WTC11 (cell line): ENCODE measurements at regions not wholly inside any gene's neighbourhood (a gene's known extent, or its start where the extent isn't known, plus 50 kb on each side); places are given as distances from the start of the nearest gene placed in this dataset.

Experiments
- ATAC-seq: fragments of 200-7000 bp; cut with Tn5 transposase; 2 replicates; pipeline ENCODE4 v1.10.0; 2021; ENCODE audit warnings: mild to moderate bottlenecking, moderate library complexity
- CTCF ChIA-PET: fragments of 300-600 bp; sonication (Branson Sonifier 250); formaldehyde crosslinking; loops from one replicate; lab custom pipeline; 2021; ENCODE audit warnings: antibody characterized with exemption; lab: Charles Lee
- POLR2A ChIA-PET: fragments of 350-600 bp; sonication (Branson Sonifier 250); formaldehyde crosslinking; loops from one replicate; lab custom pipeline; 2021; ENCODE audit warnings: antibody characterized with exemption; lab: Charles Lee
- DNase-seq: peaks from one replicate; pipeline ENCODE4 v3.0.0; 2021; ENCODE audit warnings: low spot score
- H3K27ac Mint-ChIP-seq: 2 replicates; pipeline ENCODE4 v1.8.0; 2021; ENCODE audit warnings: mixed read lengths
- H3K27me3 Mint-ChIP-seq: 2 replicates; pipeline ENCODE4 v1.8.0; 2021; ENCODE audit warnings: low read depth, mild to moderate bottlenecking, moderate library complexity, mixed read lengths
- H3K36me3 Mint-ChIP-seq: 2 replicates; pipeline ENCODE4 v1.8.0; 2021; ENCODE audit warnings: mixed read lengths
- H3K4me1 Mint-ChIP-seq: 2 replicates; pipeline ENCODE4 v1.8.0; 2022; ENCODE audit warnings: mixed read lengths
- H3K4me3 Mint-ChIP-seq: 2 replicates; pipeline ENCODE4 v1.8.0; 2021; ENCODE audit warnings: mild to moderate bottlenecking, moderate library complexity, mixed read lengths
- H3K9me3 Mint-ChIP-seq: 2 replicates; pipeline ENCODE4 v1.8.0; 2021; ENCODE audit warnings: mixed read lengths
- CBFB ChIP-seq: sonication (generic); formaldehyde crosslinking; IDR thresholded peaks from 2 replicates; pipeline ENCODE4 v1.8.1; 2022; ENCODE audit warnings: mild to moderate bottlenecking, low read depth, missing genetic modification reagents
- ETV6 ChIP-seq: sonication (generic); formaldehyde crosslinking; IDR thresholded peaks from 2 replicates; pipeline ENCODE4 v1.8.1; 2022; ENCODE audit warnings: mild to moderate bottlenecking, missing genetic modification reagents
- HMGA2 ChIP-seq: fragments of 250-450 bp; sonication (Bioruptor Pico); IDR thresholded peaks from 2 replicates; pipeline ENCODE4 v1.4.0; 2021; ENCODE audit warnings: mild to moderate bottlenecking, moderate library complexity
- KAT7 ChIP-seq: sonication (generic); formaldehyde crosslinking; IDR thresholded peaks from 2 replicates; pipeline ENCODE4 v1.8.1; 2023; ENCODE audit warnings: missing genetic modification reagents, mild to moderate bottlenecking, borderline replicate concordance
- NR2C2 ChIP-seq: sonication (generic); formaldehyde crosslinking; IDR thresholded peaks from 2 replicates; pipeline ENCODE4 v1.8.0; 2022; ENCODE audit warnings: mild to moderate bottlenecking, missing genetic modification reagents
- SMAD4 ChIP-seq: sonication (generic); formaldehyde crosslinking; IDR thresholded peaks from 2 replicates; pipeline ENCODE4 v1.8.0; 2022; ENCODE audit warnings: mild to moderate bottlenecking, missing genetic modification reagents
- TCF7 ChIP-seq: sonication (generic); formaldehyde crosslinking; IDR thresholded peaks from 2 replicates; pipeline ENCODE4 v1.8.0; 2022; ENCODE audit warnings: mild to moderate bottlenecking, low read depth, missing genetic modification reagents, moderate library complexity
- ZBTB21 ChIP-seq: sonication (generic); formaldehyde crosslinking; IDR thresholded peaks from 2 replicates; pipeline ENCODE4 v1.8.1; 2023; ENCODE audit warnings: mild to moderate bottlenecking, missing genetic modification reagents, borderline replicate concordance
- TF ChIP-seq, protein P1 (sequence below): fragments of 250-450 bp; sonication (Bioruptor Pico); IDR thresholded peaks from 2 replicates; pipeline ENCODE4 v1.9.0; 2021; ENCODE audit warnings: mild to moderate bottlenecking
- TF ChIP-seq, protein P2 (sequence below): sonication (generic); formaldehyde crosslinking; IDR thresholded peaks from 2 replicates; pipeline ENCODE4 v1.8.1; 2022; ENCODE audit warnings: low read depth, mild to moderate bottlenecking, moderate library complexity, missing genetic modification reagents, borderline replicate concordance
- TF ChIP-seq, protein P3 (sequence below): sonication (generic); formaldehyde crosslinking; IDR thresholded peaks from 2 replicates; pipeline ENCODE4 v1.8.1; 2022; ENCODE audit warnings: missing genetic modification reagents, borderline replicate concordance
- TF ChIP-seq, protein P4 (sequence below): sonication (generic); formaldehyde crosslinking; IDR thresholded peaks from 2 replicates; pipeline ENCODE4 v1.8.1; 2023; ENCODE audit warnings: mild to moderate bottlenecking, missing genetic modification reagents
- TF ChIP-seq, protein P5 (sequence below): sonication (generic); formaldehyde crosslinking; conservative IDR thresholded peaks from 2 replicates; pipeline ENCODE4 v1.8.1; 2023; ENCODE audit warnings: mild to moderate bottlenecking, low read depth, missing genetic modification reagents, moderate library complexity
- TF ChIP-seq, protein P6 (sequence below): sonication (generic); formaldehyde crosslinking; IDR thresholded peaks from 2 replicates; pipeline ENCODE4 v1.8.0; 2023; ENCODE audit warnings: missing genetic modification reagents
- TF ChIP-seq, protein P7 (sequence below): sonication (generic); formaldehyde crosslinking; IDR thresholded peaks from 2 replicates; pipeline ENCODE4 v1.8.0; 2022; ENCODE audit warnings: mild to moderate bottlenecking, missing genetic modification reagents
- TF ChIP-seq, protein P8 (sequence below): sonication (generic); formaldehyde crosslinking; IDR thresholded peaks from 2 replicates; pipeline ENCODE4 v1.8.1; 2023; ENCODE audit warnings: mild to moderate bottlenecking, missing genetic modification reagents, borderline replicate concordance
- TF ChIP-seq, protein P9 (sequence below): sonication (generic); formaldehyde crosslinking; IDR thresholded peaks from 2 replicates; pipeline ENCODE4 v1.8.0; 2023; ENCODE audit warnings: mild to moderate bottlenecking, missing genetic modification reagents

DNA sequence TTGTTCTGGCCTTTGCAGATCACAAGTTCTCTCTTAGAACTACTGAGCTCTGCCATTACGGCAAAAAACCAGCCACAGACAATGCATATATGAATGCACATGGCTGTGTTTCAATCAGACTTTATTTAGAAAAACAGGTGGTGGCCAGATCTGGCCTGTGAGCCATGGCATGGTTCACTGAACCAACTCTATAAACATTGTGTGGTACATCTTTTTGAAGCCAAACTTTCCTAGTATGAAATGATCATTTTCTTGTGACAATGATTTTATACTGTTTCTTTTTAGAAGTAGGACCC, 65.9 kb upstream of the AMZ2 start:
- Mint-ChIP-seq H3K36me3 (no peaks in the 10 kb centered on the region), H3K27me3 (no peaks in the 10 kb centered on the region; the same call in 1 of the 2 replicates), H3K4me3 (no peak overlapping the region), H3K4me1 (peaks cover 13% of the 10 kb centered on the region), H3K9me3 (no peaks in the 10 kb centered on the region), H3K27ac (no peak overlapping the region)
- POLR2A ChIA-PET: interaction anchor here (0.8 kb wide), 1 partner anchor 129 kb away, joined by 3 read pairs; no protein-coding TSS in a partner anchor
- DNase-seq: no peak
- CTCF ChIA-PET: interaction anchor here (1.2 to 4.4 kb wide), 3 partner anchors 9 to 23 kb away, joined by 6 to 33 read pairs (median 7); no protein-coding TSS in a partner anchor
- no peak for ATAC-seq
- TF ChIP-seq, protein P1, sequence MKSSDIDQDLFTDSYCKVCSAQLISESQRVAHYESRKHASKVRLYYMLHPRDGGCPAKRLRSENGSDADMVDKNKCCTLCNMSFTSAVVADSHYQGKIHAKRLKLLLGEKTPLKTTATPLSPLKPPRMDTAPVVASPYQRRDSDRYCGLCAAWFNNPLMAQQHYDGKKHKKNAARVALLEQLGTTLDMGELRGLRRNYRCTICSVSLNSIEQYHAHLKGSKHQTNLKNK (CRISPR knock-in tag): no peak
- TF ChIP-seq, protein P2, sequence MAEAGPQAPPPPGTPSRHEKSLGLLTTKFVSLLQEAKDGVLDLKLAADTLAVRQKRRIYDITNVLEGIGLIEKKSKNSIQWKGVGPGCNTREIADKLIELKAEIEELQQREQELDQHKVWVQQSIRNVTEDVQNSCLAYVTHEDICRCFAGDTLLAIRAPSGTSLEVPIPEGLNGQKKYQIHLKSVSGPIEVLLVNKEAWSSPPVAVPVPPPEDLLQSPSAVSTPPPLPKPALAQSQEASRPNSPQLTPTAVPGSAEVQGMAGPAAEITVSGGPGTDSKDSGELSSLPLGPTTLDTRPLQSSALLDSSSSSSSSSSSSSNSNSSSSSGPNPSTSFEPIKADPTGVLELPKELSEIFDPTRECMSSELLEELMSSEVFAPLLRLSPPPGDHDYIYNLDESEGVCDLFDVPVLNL (CRISPR knock-in tag): no peak
- no peak for TF ChIP-seq ETV6 (CRISPR knock-in tag)
- no peak for TF ChIP-seq HMGA2 (CRISPR knock-in tag)
- TF ChIP-seq KAT7 (CRISPR knock-in tag): no peak
- TF ChIP-seq, protein P3, sequence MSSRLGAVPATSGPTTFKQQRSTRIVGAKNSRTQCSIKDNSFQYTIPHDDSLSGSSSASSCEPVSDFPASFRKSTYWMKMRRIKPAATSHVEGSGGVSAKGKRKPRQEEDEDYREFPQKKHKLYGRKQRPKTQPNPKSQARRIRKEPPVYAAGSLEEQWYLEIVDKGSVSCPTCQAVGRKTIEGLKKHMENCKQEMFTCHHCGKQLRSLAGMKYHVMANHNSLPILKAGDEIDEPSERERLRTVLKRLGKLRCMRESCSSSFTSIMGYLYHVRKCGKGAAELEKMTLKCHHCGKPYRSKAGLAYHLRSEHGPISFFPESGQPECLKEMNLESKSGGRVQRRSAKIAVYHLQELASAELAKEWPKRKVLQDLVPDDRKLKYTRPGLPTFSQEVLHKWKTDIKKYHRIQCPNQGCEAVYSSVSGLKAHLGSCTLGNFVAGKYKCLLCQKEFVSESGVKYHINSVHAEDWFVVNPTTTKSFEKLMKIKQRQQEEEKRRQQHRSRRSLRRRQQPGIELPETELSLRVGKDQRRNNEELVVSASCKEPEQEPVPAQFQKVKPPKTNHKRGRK (CRISPR knock-in tag): no peak
- TF ChIP-seq, protein P4, sequence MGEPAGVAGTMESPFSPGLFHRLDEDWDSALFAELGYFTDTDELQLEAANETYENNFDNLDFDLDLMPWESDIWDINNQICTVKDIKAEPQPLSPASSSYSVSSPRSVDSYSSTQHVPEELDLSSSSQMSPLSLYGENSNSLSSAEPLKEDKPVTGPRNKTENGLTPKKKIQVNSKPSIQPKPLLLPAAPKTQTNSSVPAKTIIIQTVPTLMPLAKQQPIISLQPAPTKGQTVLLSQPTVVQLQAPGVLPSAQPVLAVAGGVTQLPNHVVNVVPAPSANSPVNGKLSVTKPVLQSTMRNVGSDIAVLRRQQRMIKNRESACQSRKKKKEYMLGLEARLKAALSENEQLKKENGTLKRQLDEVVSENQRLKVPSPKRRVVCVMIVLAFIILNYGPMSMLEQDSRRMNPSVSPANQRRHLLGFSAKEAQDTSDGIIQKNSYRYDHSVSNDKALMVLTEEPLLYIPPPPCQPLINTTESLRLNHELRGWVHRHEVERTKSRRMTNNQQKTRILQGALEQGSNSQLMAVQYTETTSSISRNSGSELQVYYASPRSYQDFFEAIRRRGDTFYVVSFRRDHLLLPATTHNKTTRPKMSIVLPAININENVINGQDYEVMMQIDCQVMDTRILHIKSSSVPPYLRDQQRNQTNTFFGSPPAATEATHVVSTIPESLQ (CRISPR knock-in tag): no peak
- no peak for TF ChIP-seq ZBTB21 (CRISPR knock-in tag)
- TF ChIP-seq SMAD4 (CRISPR knock-in tag): no peak
- TF ChIP-seq, protein P5, sequence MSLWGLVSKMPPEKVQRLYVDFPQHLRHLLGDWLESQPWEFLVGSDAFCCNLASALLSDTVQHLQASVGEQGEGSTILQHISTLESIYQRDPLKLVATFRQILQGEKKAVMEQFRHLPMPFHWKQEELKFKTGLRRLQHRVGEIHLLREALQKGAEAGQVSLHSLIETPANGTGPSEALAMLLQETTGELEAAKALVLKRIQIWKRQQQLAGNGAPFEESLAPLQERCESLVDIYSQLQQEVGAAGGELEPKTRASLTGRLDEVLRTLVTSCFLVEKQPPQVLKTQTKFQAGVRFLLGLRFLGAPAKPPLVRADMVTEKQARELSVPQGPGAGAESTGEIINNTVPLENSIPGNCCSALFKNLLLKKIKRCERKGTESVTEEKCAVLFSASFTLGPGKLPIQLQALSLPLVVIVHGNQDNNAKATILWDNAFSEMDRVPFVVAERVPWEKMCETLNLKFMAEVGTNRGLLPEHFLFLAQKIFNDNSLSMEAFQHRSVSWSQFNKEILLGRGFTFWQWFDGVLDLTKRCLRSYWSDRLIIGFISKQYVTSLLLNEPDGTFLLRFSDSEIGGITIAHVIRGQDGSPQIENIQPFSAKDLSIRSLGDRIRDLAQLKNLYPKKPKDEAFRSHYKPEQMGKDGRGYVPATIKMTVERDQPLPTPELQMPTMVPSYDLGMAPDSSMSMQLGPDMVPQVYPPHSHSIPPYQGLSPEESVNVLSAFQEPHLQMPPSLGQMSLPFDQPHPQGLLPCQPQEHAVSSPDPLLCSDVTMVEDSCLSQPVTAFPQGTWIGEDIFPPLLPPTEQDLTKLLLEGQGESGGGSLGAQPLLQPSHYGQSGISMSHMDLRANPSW (CRISPR knock-in tag): no peak
- no peak for TF ChIP-seq TCF7 (CRISPR knock-in tag)
- TF ChIP-seq, protein P6, sequence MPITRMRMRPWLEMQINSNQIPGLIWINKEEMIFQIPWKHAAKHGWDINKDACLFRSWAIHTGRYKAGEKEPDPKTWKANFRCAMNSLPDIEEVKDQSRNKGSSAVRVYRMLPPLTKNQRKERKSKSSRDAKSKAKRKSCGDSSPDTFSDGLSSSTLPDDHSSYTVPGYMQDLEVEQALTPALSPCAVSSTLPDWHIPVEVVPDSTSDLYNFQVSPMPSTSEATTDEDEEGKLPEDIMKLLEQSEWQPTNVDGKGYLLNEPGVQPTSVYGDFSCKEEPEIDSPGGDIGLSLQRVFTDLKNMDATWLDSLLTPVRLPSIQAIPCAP (CRISPR knock-in tag): no peak
- no peak for TF ChIP-seq CBFB (CRISPR knock-in tag)

DNA sequence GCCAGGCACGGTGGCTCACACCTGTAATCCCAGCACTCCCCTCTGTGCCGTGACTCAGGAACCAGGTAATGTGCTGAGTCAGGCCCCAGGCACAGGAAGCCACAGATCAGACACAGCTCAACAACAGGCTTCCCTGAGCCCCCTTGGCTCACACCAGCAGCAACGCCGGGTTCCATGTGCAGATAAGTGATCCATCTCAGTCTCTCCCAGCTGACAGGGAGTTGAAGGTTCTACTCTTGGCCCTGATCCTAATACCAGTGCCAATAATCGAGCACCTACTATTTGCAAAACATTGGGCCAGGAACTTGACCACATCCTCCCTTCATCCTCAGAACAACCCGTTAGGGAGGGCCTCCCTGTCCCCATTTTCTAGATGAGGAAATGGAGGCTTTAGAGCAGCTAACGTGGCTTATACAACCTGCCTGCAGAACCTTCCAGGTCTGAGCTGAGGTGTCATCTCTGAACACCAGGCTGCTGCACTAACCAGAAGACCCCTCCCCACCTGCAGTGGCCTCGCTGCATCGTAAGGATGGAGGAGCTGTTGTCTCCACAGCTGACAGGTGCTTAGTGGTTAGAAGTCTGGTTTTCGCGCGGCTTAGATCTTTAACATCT, 64.8 kb upstream of the AMZ2 start:
- Mint-ChIP-seq H3K9me3 (no peaks in the 10 kb centered on the region), H3K27ac (no peak overlapping the region), H3K27me3 (no peaks in the 10 kb centered on the region; the same call in 1 of the 2 replicates), H3K4me3 (no peak overlapping the region), H3K4me1 (peaks cover 13% of the 10 kb centered on the region), H3K36me3 (no peaks in the 10 kb centered on the region)
- peak; percentile 84 for ATAC-seq
- ChIA-PET POLR2A (interaction anchor here (1.5 kb wide), 1 partner anchor 14 kb away, joined by 5 read pairs; no protein-coding TSS in a partner anchor), CTCF (interaction anchor here (0.8 to 4.4 kb wide), 5 partner anchors 10 to 22 kb away, joined by 3 to 33 read pairs (median 6); no protein-coding TSS in a partner anchor)
- no peak for DNase-seq
- TF ChIP-seq, protein P7, sequence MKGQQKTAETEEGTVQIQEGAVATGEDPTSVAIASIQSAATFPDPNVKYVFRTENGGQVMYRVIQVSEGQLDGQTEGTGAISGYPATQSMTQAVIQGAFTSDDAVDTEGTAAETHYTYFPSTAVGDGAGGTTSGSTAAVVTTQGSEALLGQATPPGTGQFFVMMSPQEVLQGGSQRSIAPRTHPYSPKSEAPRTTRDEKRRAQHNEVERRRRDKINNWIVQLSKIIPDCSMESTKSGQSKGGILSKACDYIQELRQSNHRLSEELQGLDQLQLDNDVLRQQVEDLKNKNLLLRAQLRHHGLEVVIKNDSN (CRISPR knock-in tag): no peak
- TF ChIP-seq NR2C2 (CRISPR knock-in tag): no peak
- TF ChIP-seq, protein P8, sequence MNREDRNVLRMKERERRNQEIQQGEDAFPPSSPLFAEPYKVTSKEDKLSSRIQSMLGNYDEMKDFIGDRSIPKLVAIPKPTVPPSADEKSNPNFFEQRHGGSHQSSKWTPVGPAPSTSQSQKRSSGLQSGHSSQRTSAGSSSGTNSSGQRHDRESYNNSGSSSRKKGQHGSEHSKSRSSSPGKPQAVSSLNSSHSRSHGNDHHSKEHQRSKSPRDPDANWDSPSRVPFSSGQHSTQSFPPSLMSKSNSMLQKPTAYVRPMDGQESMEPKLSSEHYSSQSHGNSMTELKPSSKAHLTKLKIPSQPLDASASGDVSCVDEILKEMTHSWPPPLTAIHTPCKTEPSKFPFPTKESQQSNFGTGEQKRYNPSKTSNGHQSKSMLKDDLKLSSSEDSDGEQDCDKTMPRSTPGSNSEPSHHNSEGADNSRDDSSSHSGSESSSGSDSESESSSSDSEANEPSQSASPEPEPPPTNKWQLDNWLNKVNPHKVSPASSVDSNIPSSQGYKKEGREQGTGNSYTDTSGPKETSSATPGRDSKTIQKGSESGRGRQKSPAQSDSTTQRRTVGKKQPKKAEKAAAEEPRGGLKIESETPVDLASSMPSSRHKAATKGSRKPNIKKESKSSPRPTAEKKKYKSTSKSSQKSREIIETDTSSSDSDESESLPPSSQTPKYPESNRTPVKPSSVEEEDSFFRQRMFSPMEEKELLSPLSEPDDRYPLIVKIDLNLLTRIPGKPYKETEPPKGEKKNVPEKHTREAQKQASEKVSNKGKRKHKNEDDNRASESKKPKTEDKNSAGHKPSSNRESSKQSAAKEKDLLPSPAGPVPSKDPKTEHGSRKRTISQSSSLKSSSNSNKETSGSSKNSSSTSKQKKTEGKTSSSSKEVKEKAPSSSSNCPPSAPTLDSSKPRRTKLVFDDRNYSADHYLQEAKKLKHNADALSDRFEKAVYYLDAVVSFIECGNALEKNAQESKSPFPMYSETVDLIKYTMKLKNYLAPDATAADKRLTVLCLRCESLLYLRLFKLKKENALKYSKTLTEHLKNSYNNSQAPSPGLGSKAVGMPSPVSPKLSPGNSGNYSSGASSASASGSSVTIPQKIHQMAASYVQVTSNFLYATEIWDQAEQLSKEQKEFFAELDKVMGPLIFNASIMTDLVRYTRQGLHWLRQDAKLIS (CRISPR knock-in tag): no peak
- TF ChIP-seq, protein P9, sequence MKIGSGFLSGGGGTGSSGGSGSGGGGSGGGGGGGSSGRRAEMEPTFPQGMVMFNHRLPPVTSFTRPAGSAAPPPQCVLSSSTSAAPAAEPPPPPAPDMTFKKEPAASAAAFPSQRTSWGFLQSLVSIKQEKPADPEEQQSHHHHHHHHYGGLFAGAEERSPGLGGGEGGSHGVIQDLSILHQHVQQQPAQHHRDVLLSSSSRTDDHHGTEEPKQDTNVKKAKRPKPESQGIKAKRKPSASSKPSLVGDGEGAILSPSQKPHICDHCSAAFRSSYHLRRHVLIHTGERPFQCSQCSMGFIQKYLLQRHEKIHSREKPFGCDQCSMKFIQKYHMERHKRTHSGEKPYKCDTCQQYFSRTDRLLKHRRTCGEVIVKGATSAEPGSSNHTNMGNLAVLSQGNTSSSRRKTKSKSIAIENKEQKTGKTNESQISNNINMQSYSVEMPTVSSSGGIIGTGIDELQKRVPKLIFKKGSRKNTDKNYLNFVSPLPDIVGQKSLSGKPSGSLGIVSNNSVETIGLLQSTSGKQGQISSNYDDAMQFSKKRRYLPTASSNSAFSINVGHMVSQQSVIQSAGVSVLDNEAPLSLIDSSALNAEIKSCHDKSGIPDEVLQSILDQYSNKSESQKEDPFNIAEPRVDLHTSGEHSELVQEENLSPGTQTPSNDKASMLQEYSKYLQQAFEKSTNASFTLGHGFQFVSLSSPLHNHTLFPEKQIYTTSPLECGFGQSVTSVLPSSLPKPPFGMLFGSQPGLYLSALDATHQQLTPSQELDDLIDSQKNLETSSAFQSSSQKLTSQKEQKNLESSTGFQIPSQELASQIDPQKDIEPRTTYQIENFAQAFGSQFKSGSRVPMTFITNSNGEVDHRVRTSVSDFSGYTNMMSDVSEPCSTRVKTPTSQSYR (CRISPR knock-in tag): no peak
